OCI-LY3 (cell line): ENCODE measurements at regions not wholly inside any gene's neighbourhood (a gene's known extent, or its start where the extent isn't known, plus 50 kb on each side); places are given as distances from the start of the nearest gene placed in this dataset.

ENCODE experiments used
- CTCF ChIP-seq: fragments of 200-600, 300-600 bp; sonication (generic); IDR thresholded peaks from 2 replicates; pipeline ENCODE4 v1.5.1; 2014; ENCODE audit warnings: antibody characterized with exemption, low read length, low read depth
- EZH2phosphoT487 ChIP-seq: fragments of 200-600 bp; shearing (Covaris generic); IDR thresholded peaks from 2 replicates; pipeline ENCODE4 v1.6.1; 2018; ENCODE audit warnings: antibody characterized with exemption, mixed run types, low read depth

- no peak for TF ChIP-seq EZH2phosphoT487
- no peak for TF ChIP-seq CTCF
Measured at GRCh38 chr3:22609139-22609538, 594.0 kb upstream of the UBE2E2 start.
